ENCODE measurements at regions not wholly inside any gene's neighbourhood (a gene's known extent, or its start where the extent isn't known, plus 50 kb on each side); places are given as distances from the start of the nearest gene placed in this dataset.

GRCh38 chr9:88033359-88033702 lies 59.0 kb upstream of the CDK20 start:
- DNase-seq: no peak

- DNase-seq: no peak
Measured at GRCh38 chr9:88028338-88028737, 54.0 kb upstream of the CDK20 start.

- no peak for DNase-seq
Measured at GRCh38 chr9:88026118-88026479, 51.8 kb upstream of the CDK20 start.

- DNase-seq: no peak
Measured at GRCh38 chr9:88025411-88026117, 51.2 kb upstream of the CDK20 start.

- DNase-seq: no peak
Measured at GRCh38 chr9:88024896-88025295, 50.6 kb upstream of the CDK20 start.
